PC-9 (cell line): ENCODE measurements at regions not wholly inside any gene's neighbourhood (a gene's known extent, or its start where the extent isn't known, plus 50 kb on each side); places are given as distances from the start of the nearest gene placed in this dataset.

Experiments
- EZH2 ChIP-seq: fragments of 200-600 bp; sonication (generic); IDR thresholded peaks from 2 replicates; pipeline ENCODE4 v1.8.0; 2017; ENCODE audit warnings: antibody characterized with exemption, low read depth
- TF ChIP-seq, protein P1 (sequence below): fragments of 200-600 bp; sonication (generic); conservative IDR thresholded peaks from 2 replicates; pipeline ENCODE4 v1.6.1; 2017; ENCODE audit warnings: mixed run types, antibody characterized with exemption, mild to moderate bottlenecking, moderate library complexity

- TF ChIP-seq, protein P1, sequence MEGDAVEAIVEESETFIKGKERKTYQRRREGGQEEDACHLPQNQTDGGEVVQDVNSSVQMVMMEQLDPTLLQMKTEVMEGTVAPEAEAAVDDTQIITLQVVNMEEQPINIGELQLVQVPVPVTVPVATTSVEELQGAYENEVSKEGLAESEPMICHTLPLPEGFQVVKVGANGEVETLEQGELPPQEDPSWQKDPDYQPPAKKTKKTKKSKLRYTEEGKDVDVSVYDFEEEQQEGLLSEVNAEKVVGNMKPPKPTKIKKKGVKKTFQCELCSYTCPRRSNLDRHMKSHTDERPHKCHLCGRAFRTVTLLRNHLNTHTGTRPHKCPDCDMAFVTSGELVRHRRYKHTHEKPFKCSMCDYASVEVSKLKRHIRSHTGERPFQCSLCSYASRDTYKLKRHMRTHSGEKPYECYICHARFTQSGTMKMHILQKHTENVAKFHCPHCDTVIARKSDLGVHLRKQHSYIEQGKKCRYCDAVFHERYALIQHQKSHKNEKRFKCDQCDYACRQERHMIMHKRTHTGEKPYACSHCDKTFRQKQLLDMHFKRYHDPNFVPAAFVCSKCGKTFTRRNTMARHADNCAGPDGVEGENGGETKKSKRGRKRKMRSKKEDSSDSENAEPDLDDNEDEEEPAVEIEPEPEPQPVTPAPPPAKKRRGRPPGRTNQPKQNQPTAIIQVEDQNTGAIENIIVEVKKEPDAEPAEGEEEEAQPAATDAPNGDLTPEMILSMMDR, result no peak
- TF ChIP-seq EZH2, result no peak
Observed at GRCh38 chr4:96093563-96093962, 253.7 kb downstream of the PDHA2 start.
